Erythroblast (primary cell): ENCODE measurements at regions not wholly inside any gene's neighbourhood (a gene's known extent, or its start where the extent isn't known, plus 50 kb on each side); places are given as distances from the start of the nearest gene placed in this dataset.

Experiments used
- GATA1 ChIP-seq: IDR thresholded peaks from 2 replicates; pipeline ENCODE4 v1.6.1; 2011; ENCODE audit warnings: low read depth, mild to moderate bottlenecking, control low read depth, low read length, moderate library complexity
- POLR2A ChIP-seq: IDR thresholded peaks from 2 replicates; pipeline ENCODE4 v1.6.1; 2011; ENCODE audit warnings: mild to moderate bottlenecking, low read length

GRCh38 chr9:82673201-82673600 is 389.7 kb downstream of the RASEF start:
- TF ChIP-seq POLR2A, result no peak
- TF ChIP-seq GATA1, result no peak
